H1 (cell line): ENCODE measurements at regions not wholly inside any gene's neighbourhood (a gene's known extent, or its start where the extent isn't known, plus 50 kb on each side); places are given as distances from the start of the nearest gene placed in this dataset.

Experiments used
- CTCF ChIA-PET: fragments of 300-600 bp; sonication (Branson Sonifier 250); formaldehyde crosslinking; loops from one replicate; lab custom pipeline; 2021; ENCODE audit not compliant: partially characterized antibody; lab: Charles Lee
- POLR2A ChIA-PET: fragments of 300-600 bp; sonication (Branson Sonifier 250); formaldehyde crosslinking; loops from one replicate; lab custom pipeline; 2021; ENCODE audit warnings: inconsistent platforms; ENCODE audit not compliant: partially characterized antibody; lab: Charles Lee
- DNase-seq, 2 experiments: peaks; one replicate each; pipeline versions ENCODE4 v3.0.0 to v3.0.0-alpha.2; 2010 to 2022; ENCODE audit warnings: low spot score in 2 of 2, low read depth in 1 of 2, mixed read lengths in 1 of 2
- FAIRE-seq: peaks from 2 replicates; lab custom pipeline; 2011; peaks lifted over from hg19 to GRCh38; lab: Jason Lieb, UNC
- H2AFZ ChIP-seq: 2 replicates; pipeline ENCODE4 v1.8.1; 2012; ENCODE audit warnings: low read length, inconsistent platforms
- H2AK5ac ChIP-seq: 2 replicates; pipeline ENCODE4 v1.6.1; 2013; ENCODE audit warnings: low read depth, low read length
- H2BK120ac ChIP-seq: replicated peaks from 2 replicates; pipeline ENCODE3; 2013; ENCODE audit warnings: low read depth, low read length, inconsistent platforms
- H2BK12ac ChIP-seq: 2 replicates; pipeline ENCODE4 v1.6.1; 2013; ENCODE audit warnings: low read depth, low read length
- H2BK15ac ChIP-seq: 2 replicates; pipeline ENCODE4 v1.6.1; 2013; ENCODE audit warnings: low read length
- H2BK20ac ChIP-seq: 2 replicates; pipeline ENCODE4 v1.6.1; 2013; ENCODE audit warnings: low read length
- H2BK5ac ChIP-seq: 2 replicates; pipeline ENCODE4 v1.6.1; 2013; ENCODE audit warnings: low read depth, low read length
- H3K14ac ChIP-seq: 2 replicates; pipeline ENCODE4 v1.6.1; 2013; ENCODE audit warnings: inconsistent platforms; ENCODE audit not compliant: insufficient read length
- H3K18ac ChIP-seq: 2 replicates; pipeline ENCODE4 v1.6.1; 2013; ENCODE audit warnings: low read length; ENCODE audit errors: extremely low read depth
- H3K23ac ChIP-seq: 2 replicates; pipeline ENCODE4 v1.6.1; 2013; ENCODE audit warnings: inconsistent platforms; ENCODE audit not compliant: insufficient read length
- H3K23me2 ChIP-seq: 2 replicates; pipeline ENCODE4 v1.6.1; 2013; ENCODE audit warnings: low read depth, low read length
- H3K27ac ChIP-seq: 2 replicates; pipeline ENCODE4 v1.6.1; 2011; ENCODE audit warnings: low read depth, low read length, inconsistent platforms
- H3K27me3 ChIP-seq, 4 experiments: replicated peaks in 1 of 4; 1 replicate in 1 of 4; 2 replicates in 3 of 4; pipeline versions ENCODE4 v1.6.1 to v1.8.1; 2011 to 2013; ENCODE audit warnings: low read length in 3 of 4, mild to moderate bottlenecking in 3 of 4, inconsistent platforms in 2 of 4, mixed read lengths in 2 of 4, moderate library complexity in 1 of 4; ENCODE audit not compliant: control insufficient read depth in 3 of 4, insufficient read depth in 3 of 4; ENCODE audit errors: extremely low read depth in 1 of 4
- H3K36me3 ChIP-seq, 4 experiments: 2 replicates each; pipeline versions ENCODE4 v1.6.1 to v1.8.1; 2011 to 2013; ENCODE audit warnings: mild to moderate bottlenecking in 4 of 4, low read length in 3 of 4, moderate library complexity in 2 of 4, control low read depth in 1 of 4, inconsistent platforms in 1 of 4; ENCODE audit not compliant: insufficient read depth in 4 of 4, control insufficient read depth in 2 of 4
- H3K4ac ChIP-seq: replicated peaks from 2 replicates; pipeline ENCODE3; 2013; ENCODE audit warnings: low read length, low read depth, mixed read lengths, inconsistent platforms; ENCODE audit not compliant: insufficient read length
- H3K4me1 ChIP-seq, 4 experiments: replicated peaks in 1 of 4; 1 replicate in 1 of 4; 2 replicates in 3 of 4; pipeline versions ENCODE4 v1.6.1 to v1.8.1; 2011 to 2013; ENCODE audit warnings: low read length in 3 of 4, inconsistent platforms in 2 of 4, mixed read lengths in 1 of 4; ENCODE audit not compliant: insufficient read depth in 4 of 4, control insufficient read depth in 3 of 4
- H3K4me2 ChIP-seq, 2 experiments: 2 replicates each; pipeline versions ENCODE4 v1.6.1 to v1.8.1; 2011 to 2013; ENCODE audit warnings: low read depth in 2 of 2, low read length in 2 of 2, control low read depth in 1 of 2, inconsistent platforms in 1 of 2, mild to moderate bottlenecking in 1 of 2; ENCODE audit not compliant: insufficient read depth in 1 of 2
- H3K4me3 ChIP-seq, 4 experiments: fragments of 200-600, 300-600 bp in 1 of 4; sonication (generic), shearing (Covaris generic), sonication (Bioruptor Twin) in 1 of 4; 2 replicates each; pipeline versions ENCODE4 v1.5.1 to v1.8.1; 2011 to 2016; ENCODE audit warnings: low read length in 4 of 4, low read depth in 3 of 4, control low read depth in 2 of 4, inconsistent platforms in 2 of 4, mild to moderate bottlenecking in 2 of 4, mixed read lengths in 1 of 4, moderate library complexity in 1 of 4; ENCODE audit not compliant: insufficient read depth in 2 of 4; ENCODE audit errors: extremely low read depth in 1 of 4
- H3K56ac ChIP-seq: replicated peaks from 2 replicates; pipeline ENCODE3; 2013; ENCODE audit warnings: low read depth, mild to moderate bottlenecking, mixed read lengths, low read length, inconsistent platforms; ENCODE audit not compliant: insufficient read length
- H3K79me1 ChIP-seq: 2 replicates; pipeline ENCODE4 v1.6.1; 2013; ENCODE audit warnings: low read depth, low read length, control low read depth
- H3K79me2 ChIP-seq, 2 experiments: 2 replicates each; pipeline versions ENCODE4 v1.6.1 to v1.8.1; 2012 to 2013; ENCODE audit warnings: low read length in 2 of 2, mild to moderate bottlenecking in 2 of 2, inconsistent platforms in 1 of 2; ENCODE audit not compliant: insufficient read depth in 2 of 2, control insufficient read depth in 1 of 2
- H3K9ac ChIP-seq, 4 experiments: replicated peaks in 1 of 4; 1 replicate in 1 of 4; 2 replicates in 3 of 4; pipeline versions ENCODE4 v1.6.1 to v1.8.1; 2011 to 2013; ENCODE audit warnings: low read depth in 3 of 4, low read length in 3 of 4, control low read depth in 2 of 4, mild to moderate bottlenecking in 2 of 4, moderate library complexity in 2 of 4, inconsistent platforms in 1 of 4; ENCODE audit errors: extremely low read depth in 1 of 4
- H3K9me3 ChIP-seq, 2 experiments: 2 replicates each; pipeline versions ENCODE4 v1.6.1 to v1.8.1; 2012 to 2013; ENCODE audit warnings: mild to moderate bottlenecking in 2 of 2, moderate library complexity in 2 of 2, control low read depth in 1 of 2, inconsistent platforms in 1 of 2, low read depth in 1 of 2, low read length in 1 of 2, mixed read lengths in 1 of 2; ENCODE audit not compliant: insufficient read depth in 2 of 2
- H4K20me1 ChIP-seq, 2 experiments: replicated peaks in 1 of 2; 2 replicates each; pipeline versions ENCODE3 to v1.8.1; 2011 to 2013; ENCODE audit warnings: inconsistent platforms in 2 of 2, low read length in 2 of 2, mild to moderate bottlenecking in 1 of 2; ENCODE audit not compliant: insufficient read depth in 2 of 2, control insufficient read depth in 1 of 2
- H4K5ac ChIP-seq: 2 replicates; pipeline ENCODE4 v1.6.1; 2013; ENCODE audit warnings: low read length, low read depth, mixed read lengths, inconsistent platforms; ENCODE audit not compliant: insufficient read length
- H4K8ac ChIP-seq: 2 replicates; pipeline ENCODE4 v1.8.0; 2013; ENCODE audit warnings: mild to moderate bottlenecking, moderate library complexity, low read length, inconsistent platforms; ENCODE audit not compliant: insufficient read depth; ENCODE audit errors: extremely low read depth
- H4K91ac ChIP-seq: replicated peaks from 2 replicates; pipeline ENCODE3; 2013; ENCODE audit warnings: low read length, mixed read lengths, inconsistent platforms; ENCODE audit not compliant: insufficient read length
- ATF3 ChIP-seq: IDR thresholded peaks from 2 replicates; pipeline ENCODE4 v1.6.1; 2011; ENCODE audit warnings: low read depth, mild to moderate bottlenecking, low read length; ENCODE audit not compliant: insufficient read depth
- BRCA1 ChIP-seq: IDR thresholded peaks from 2 replicates; pipeline ENCODE4 v1.6.1; 2012; ENCODE audit warnings: low read depth, low read length, improper control_type of control experiment
- CHD1 ChIP-seq: IDR thresholded peaks from 2 replicates; pipeline ENCODE4 v1.6.1; 2012; ENCODE audit warnings: low read depth, low read length, improper control_type of control experiment
- CREB1 ChIP-seq: IDR thresholded peaks from 2 replicates; pipeline ENCODE4 v1.6.1; 2012; ENCODE audit warnings: inconsistent platforms
- NRF1 ChIP-seq: IDR thresholded peaks from 2 replicates; pipeline ENCODE4 v1.6.1; 2011; ENCODE audit warnings: mild to moderate bottlenecking, low read depth, low read length, improper control_type of control experiment
- SAP30 ChIP-seq: fragments of 300-600 bp; sonication (generic); IDR thresholded peaks from 2 replicates; pipeline ENCODE4 v1.7.1; 2012; ENCODE audit warnings: low read length, moderate library complexity, mild to moderate bottlenecking, inconsistent platforms; ENCODE audit not compliant: insufficient read depth, insufficient replicate concordance
- TCF12 ChIP-seq: IDR thresholded peaks from 2 replicates; pipeline ENCODE4 v1.6.1; 2011; ENCODE audit warnings: low read depth, mild to moderate bottlenecking, low read length
- WGBS, 2 experiments: shearing (Covaris generic) in 1 of 2; methylation state at CpG; one replicate each; pipeline versions ENCODE4 v1.1.6 to v1.1.7; 2013 to 2015; ENCODE audit warnings: low lambda C conversion rate in 2 of 2, mixed read lengths in 2 of 2, inconsistent platforms in 1 of 2, low coverage in 1 of 2, missing lambda C conversion rate in 1 of 2; ENCODE audit not compliant: insufficient replicate concordance in 2 of 2, insufficient coverage in 1 of 2, insufficient read length in 1 of 2; ENCODE audit errors: extremely low coverage in 1 of 2, missing lambda C conversion rate in 1 of 2; 5-methylcytosine and 5-hydroxymethylcytosine counted together

GRCh38 chr2:176556373-176556772, 287.1 kb downstream of the MTX2 start:
- Histone ChIP-seq H3K9me3 (no peaks in the 10 kb centered on the region), H2BK120ac (no peak overlapping the region), H2BK15ac (no peak overlapping the region), H3K36me3 (no peaks in the 10 kb centered on the region), H3K18ac (no peak overlapping the region), H3K4ac (no peak overlapping the region), H4K91ac (no peak overlapping the region), H3K14ac (no peak overlapping the region), H3K23me2 (peaks cover 6% of the 10 kb centered on the region; the same call in 1 of the 2 replicates), H3K27ac (no peak overlapping the region), H2BK5ac (no peak overlapping the region), H3K56ac (no peak overlapping the region), H3K23ac (no peak overlapping the region), H2AFZ (no peak overlapping the region), H3K4me1 (no peaks in the 10 kb centered on the region; a peak in 2 of 7 replicates), H4K8ac (no peak overlapping the region), H2BK20ac (no peak overlapping the region), H2AK5ac (no peak overlapping the region)
- ChIA-PET CTCF (interaction anchor here (0.6 to 1.5 kb wide), 9 partner anchors 14 to 592 kb away, joined by 3 to 6 read pairs (median 3); no protein-coding TSS in a partner anchor), POLR2A (no interaction called here)
- no peak for DNase-seq
- no peak for TF ChIP-seq NRF1
- TF ChIP-seq TCF12 = no peak
- no peak for TF ChIP-seq CREB1
- TF ChIP-seq CHD1 = no peak
- TF ChIP-seq ATF3 = no peak
- no peak for TF ChIP-seq BRCA1
- TF ChIP-seq SAP30 = no peak
- TF ChIP-seq, all 59 proteins: peak for 0
- 71% methylated on average over 2 of the region's 2 CpGs; no CpG with 5 or more reads in 1 of the 2 experiments for WGBS, 2 experiments
- H2BK12ac ChIP-seq = no peak overlapping the region
- FAIRE-seq = no peak
- no peak overlapping the region for H3K4me3 ChIP-seq
- no peak overlapping the region for H3K9ac ChIP-seq
- no peaks in the 10 kb centered on the region for H4K20me1 ChIP-seq
- H4K5ac ChIP-seq = no peak overlapping the region
- H3K79me2 ChIP-seq = no peaks in the 10 kb centered on the region
- H3K79me1 ChIP-seq = no peaks in the 10 kb centered on the region
- no peak overlapping the region for H3K4me2 ChIP-seq
- peaks cover 0 to 11% (median 8%) of the 10 kb centered on the region in 4 experiments; a peak in 6 of 7 replicates for H3K27me3 ChIP-seq
